ENCODE measurements at regions not wholly inside any gene's neighbourhood (a gene's known extent, or its start where the extent isn't known, plus 50 kb on each side); places are given as distances from the start of the nearest gene placed in this dataset.

GRCh38 chr3:181066143-181067087 lies 76.9 kb upstream of the DNAJC19 start:
- H3K9ac ChIP-seq (ENCODE audit: low read depth in 1 of 2, low read length in 2 of 2), result no peak overlapping the region
- no peaks in the 10 kb centered on the region for H3K27me3 ChIP-seq (ENCODE audit: control insufficient read depth in 4 of 4, insufficient read depth in 4 of 4, low read length in 3 of 4)
- WGBS, result 75% methylated on average over 4 of the region's 4 CpGs
- H3K4me3 ChIP-seq (ENCODE audit: low read depth in 1 of 3, low read length in 3 of 3), result no peak overlapping the region
- no peaks in the 10 kb centered on the region for H3K9me3 ChIP-seq (ENCODE audit: control insufficient read depth in 4 of 4, low read length in 3 of 4)
- no peak for TF ChIP-seq GABPA (IDR thresholded peaks at IDR 0.05 in 1 of 2, conservative IDR thresholded peaks at IDR 0.05 in 1 of 2)
- TF ChIP-seq JUND (IDR thresholded peaks at IDR 0.05), result no peak
- TF ChIP-seq FOXA2 (IDR thresholded peaks at IDR 0.05), result no peak
- TF ChIP-seq ZBTB33 (IDR thresholded peaks at IDR 0.05), result no peak
- no peak for TF ChIP-seq MAX (IDR thresholded peaks at IDR 0.05)
- no peak for TF ChIP-seq TAF1 (conservative IDR thresholded peaks at IDR 0.05)
- TF ChIP-seq HNF4G (IDR thresholded peaks at IDR 0.05), result no peak
- no peak for TF ChIP-seq NR2F2 (IDR thresholded peaks at IDR 0.05)
- no peak for TF ChIP-seq SP1 (IDR thresholded peaks at IDR 0.05)
- no peak for TF ChIP-seq REST (IDR thresholded peaks at IDR 0.05)
- no peaks in the 10 kb centered on the region for H3K4me1 ChIP-seq (ENCODE audit: control insufficient read depth in 4 of 4, insufficient read depth in 4 of 4, low read length in 3 of 4)
- no peak overlapping the region for H3K27ac ChIP-seq (ENCODE audit: low read depth in 1 of 2, low read length in 2 of 2)
- DNase-seq (ENCODE audit: low spot score), result no peak
- H3K36me3 ChIP-seq (ENCODE audit: control insufficient read depth in 4 of 4, insufficient read depth in 3 of 4, low read depth in 1 of 4, low read length in 3 of 4), result no peaks in the 10 kb centered on the region

GRCh38 chr3:181056136-181056732 lies 66.7 kb upstream of the DNAJC19 start:
- H3K9me3 ChIP-seq (ENCODE audit: control insufficient read depth in 4 of 4, low read length in 3 of 4), result no peaks in the 10 kb centered on the region
- no peak for DNase-seq (ENCODE audit: low spot score)
- H3K27me3 ChIP-seq (ENCODE audit: control insufficient read depth in 4 of 4, insufficient read depth in 4 of 4, low read length in 3 of 4), result no peaks in the 10 kb centered on the region
- H3K4me3 ChIP-seq (ENCODE audit: low read depth in 1 of 3, low read length in 3 of 3), result no peak overlapping the region
- H3K36me3 ChIP-seq (ENCODE audit: control insufficient read depth in 4 of 4, insufficient read depth in 3 of 4, low read depth in 1 of 4, low read length in 3 of 4), result no peaks in the 10 kb centered on the region
- H3K4me1 ChIP-seq (ENCODE audit: control insufficient read depth in 4 of 4, insufficient read depth in 4 of 4, low read length in 3 of 4), result peaks cover 0 to 6% (median 2%) of the 10 kb centered on the region in 4 donors
- 87% methylated on average over 4 of the region's 4 CpGs for WGBS
- H3K9ac ChIP-seq (ENCODE audit: low read depth in 1 of 2, low read length in 2 of 2), result no peak overlapping the region
- no peak overlapping the region for H3K27ac ChIP-seq (ENCODE audit: low read depth in 1 of 2, low read length in 2 of 2)
- no peak for TF ChIP-seq HNF4G (IDR thresholded peaks at IDR 0.05)
- TF ChIP-seq ATF3 (IDR thresholded peaks at IDR 0.05), result no peak
- no peak for TF ChIP-seq NR2F2 (IDR thresholded peaks at IDR 0.05)
- no peak for TF ChIP-seq CTCF (IDR thresholded peaks at IDR 0.05; ENCODE audit: low read depth, low read length, missing input control)
- no peak for TF ChIP-seq HNF4A (conservative IDR thresholded peaks at IDR 0.05)
- TF ChIP-seq FOXA2 (IDR thresholded peaks at IDR 0.05), result no peak
- no peak for TF ChIP-seq GABPA (IDR thresholded peaks at IDR 0.05 in 1 of 2, conservative IDR thresholded peaks at IDR 0.05 in 1 of 2)
- no peak for TF ChIP-seq RAD21 (IDR thresholded peaks at IDR 0.05)
- no peak for TF ChIP-seq RXRA (IDR thresholded peaks at IDR 0.05)
- no peak for TF ChIP-seq REST (IDR thresholded peaks at IDR 0.05)
- no peak for TF ChIP-seq MAX (IDR thresholded peaks at IDR 0.05)
- no peak for TF ChIP-seq SP1 (IDR thresholded peaks at IDR 0.05)
- no peak for TF ChIP-seq JUND (IDR thresholded peaks at IDR 0.05)
- no peak for TF ChIP-seq TAF1 (conservative IDR thresholded peaks at IDR 0.05)
